GM12878 (cell line): ENCODE measurements at regions not wholly inside any gene's neighbourhood (a gene's known extent, or its start where the extent isn't known, plus 50 kb on each side); places are given as distances from the start of the nearest gene placed in this dataset.

Experiments used
- ATAC-seq: fragments of 200-7000 bp; cut with Tn5 transposase; 3 replicates; pipeline ENCODE4 v1.9.1; 2020; ENCODE audit warnings: mild to moderate bottlenecking, moderate library complexity
- BruUV-seq: library from RNA; stranded (reverse); fragments of 400-500 nt; replicated peaks from 2 replicates; lab custom pipeline; 2021; lab: Mats Ljungman, UMichigan
- CTCF ChIA-PET: fragments of 300-600 bp; sonication (Branson Sonifier 250); formaldehyde crosslinking; extraction: SDS; loops from one replicate; lab custom pipeline; 2021; ENCODE audit warnings: inconsistent platforms; lab: Yijun Ruan, JAX
- POLR2A ChIA-PET: fragments of 350-600 bp; formaldehyde crosslinking; extraction: SDS; loops from one replicate; lab custom pipeline; 2021; ENCODE audit warnings: inconsistent platforms; lab: Charles Lee
- RAD21 ChIA-PET: fragments of 300-600 bp; sonication (Branson Sonifier 250); formaldehyde crosslinking; loops from one replicate; lab custom pipeline; 2023; ENCODE audit warnings: antibody characterized with exemption; ENCODE audit not compliant: unreplicated experiment; lab: Charles Lee
- SMC1A ChIA-PET: fragments of 300-600 bp; sonication (Branson Sonifier 250); formaldehyde crosslinking; loops from one replicate; lab custom pipeline; 2023; ENCODE audit not compliant: unreplicated experiment, uncharacterized antibody; lab: Charles Lee
- DNase-seq: peaks from one replicate; pipeline ENCODE4 v3.0.0-alpha.2; 2011; ENCODE audit warnings: low read depth, low spot score
- FAIRE-seq: peaks from 3 replicates; lab custom pipeline; 2011; peaks lifted over from hg19 to GRCh38; lab: Jason Lieb, UNC
- H2AFZ ChIP-seq: 2 replicates; pipeline ENCODE4 v1.6.0; 2011; ENCODE audit warnings: low read depth, low read length, control low read depth; ENCODE audit not compliant: control insufficient read depth
- H3K27ac ChIP-seq: 2 replicates; pipeline ENCODE4 v1.5.1; 2011; ENCODE audit warnings: control low read depth; ENCODE audit not compliant: control insufficient read depth, insufficient read depth
- H3K27me3 ChIP-seq, 2 experiments: replicated peaks in 1 of 2; 2 replicates each; pipeline versions ENCODE4 v1.6.0 to v1.6.1; 2011; ENCODE audit warnings: low read length in 1 of 2; ENCODE audit not compliant: control insufficient read depth in 2 of 2, insufficient read depth in 2 of 2
- H3K36me3 ChIP-seq, 2 experiments: 2 replicates each; pipeline ENCODE4 v1.5.1; 2011; ENCODE audit warnings: low read length in 1 of 2; ENCODE audit not compliant: control insufficient read depth in 2 of 2, insufficient read depth in 2 of 2
- H3K4me1 ChIP-seq: 2 replicates; pipeline ENCODE4 v1.6.1; 2011; ENCODE audit warnings: mild to moderate bottlenecking, low read length, moderate library complexity, mixed read lengths; ENCODE audit not compliant: control insufficient read depth, insufficient read depth
- H3K4me2 ChIP-seq: 2 replicates; pipeline ENCODE4 v1.6.0; 2011; ENCODE audit warnings: control low read depth; ENCODE audit not compliant: control insufficient read depth, insufficient read depth
- H3K4me3 ChIP-seq: fragments of 200-600 bp; sonication (generic); 2 replicates; pipeline ENCODE4 v1.5.1; 2016
- H3K79me2 ChIP-seq: 2 replicates; pipeline ENCODE4 v1.6.0; 2011; ENCODE audit warnings: low read length; ENCODE audit not compliant: control insufficient read depth, insufficient read depth
- H3K9ac ChIP-seq: 2 replicates; pipeline ENCODE4 v1.8.0; 2011; ENCODE audit warnings: low read length, control low read depth, mixed read lengths; ENCODE audit not compliant: control insufficient read depth, insufficient read depth
- H3K9me3 ChIP-seq: replicated peaks from 3 replicates; pipeline ENCODE4 v1.5.1; 2011; ENCODE audit warnings: mild to moderate bottlenecking, low read length; ENCODE audit not compliant: control insufficient read depth, insufficient read depth
- H4K20me1 ChIP-seq: 2 replicates; pipeline ENCODE4 v1.6.0; 2011; ENCODE audit not compliant: control insufficient read depth, insufficient read depth
- CBX3 ChIP-seq: fragments of 200-600 bp; sonication (generic); IDR thresholded peaks from 2 replicates; pipeline ENCODE4 v1.6.1; 2016; ENCODE audit warnings: low read depth, borderline replicate concordance
- NR2C2 ChIP-seq: IDR thresholded peaks from 2 replicates; pipeline ENCODE4 v1.6.1; 2011; ENCODE audit warnings: borderline replicate concordance, low read depth; ENCODE audit not compliant: control insufficient read depth, insufficient read length
- ZNF384 ChIP-seq: IDR thresholded peaks from 2 replicates; pipeline ENCODE4 v1.6.1; 2012; ENCODE audit warnings: low read depth, mild to moderate bottlenecking, low read length, improper control_type of control experiment, borderline replicate concordance
- WGBS: methylation state at CpG from one replicate; pipeline ENCODE4 v1.1.6; 2016; ENCODE audit warnings: low lambda C conversion rate; ENCODE audit not compliant: insufficient replicate concordance, insufficient coverage; ENCODE audit errors: missing lambda C conversion rate; 5-methylcytosine and 5-hydroxymethylcytosine counted together
- in situ Hi-C: fragments of 300-500 bp; cut with MboI; formaldehyde crosslinking; loops from 9 replicates; pipeline ENCODE4 v1.14.3; 2018; ENCODE audit warnings: mixed read lengths
- intact Hi-C: fragments of 100-400 bp; cut with micrococcal nuclease; formaldehyde crosslinking; loops from one replicate; pipeline ENCODE4 v1.14.2; 2022; ENCODE audit not compliant: unreplicated experiment
- TF ChIP-seq, protein P1 (sequence below): IDR thresholded peaks from 2 replicates; pipeline ENCODE4 v1.6.1; 2012; ENCODE audit warnings: mild to moderate bottlenecking, low read depth, low read length

DNA sequence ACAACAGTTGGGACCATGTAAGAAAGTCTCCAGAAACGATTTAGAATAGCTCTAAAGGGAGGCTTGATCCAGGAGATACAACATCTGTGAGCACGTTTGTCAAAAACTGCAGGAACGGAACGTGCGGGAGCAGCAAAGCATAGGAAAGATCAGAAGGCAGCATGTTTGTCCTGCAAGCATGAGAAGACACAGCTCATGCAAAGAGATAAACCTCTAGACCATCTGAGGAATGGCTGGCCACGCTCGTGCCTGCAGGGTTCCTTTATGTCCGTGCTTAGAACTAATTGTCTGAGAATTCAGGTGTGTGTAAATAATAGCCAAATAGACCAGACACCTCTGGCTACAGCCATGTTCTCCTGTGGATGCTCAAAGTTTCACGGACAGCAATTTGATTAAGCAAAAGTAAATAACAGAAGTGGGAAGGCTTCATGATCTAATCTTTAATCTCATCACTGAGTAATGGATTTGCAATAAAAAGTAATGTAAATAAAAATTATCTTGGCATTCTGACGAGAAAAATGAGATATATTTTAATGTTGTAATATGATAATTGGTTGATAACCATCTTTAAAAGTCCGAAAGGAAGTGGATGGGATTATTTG lies 534.8 kb upstream of the CDH7 start (continued):
- TF ChIP-seq, protein P1, sequence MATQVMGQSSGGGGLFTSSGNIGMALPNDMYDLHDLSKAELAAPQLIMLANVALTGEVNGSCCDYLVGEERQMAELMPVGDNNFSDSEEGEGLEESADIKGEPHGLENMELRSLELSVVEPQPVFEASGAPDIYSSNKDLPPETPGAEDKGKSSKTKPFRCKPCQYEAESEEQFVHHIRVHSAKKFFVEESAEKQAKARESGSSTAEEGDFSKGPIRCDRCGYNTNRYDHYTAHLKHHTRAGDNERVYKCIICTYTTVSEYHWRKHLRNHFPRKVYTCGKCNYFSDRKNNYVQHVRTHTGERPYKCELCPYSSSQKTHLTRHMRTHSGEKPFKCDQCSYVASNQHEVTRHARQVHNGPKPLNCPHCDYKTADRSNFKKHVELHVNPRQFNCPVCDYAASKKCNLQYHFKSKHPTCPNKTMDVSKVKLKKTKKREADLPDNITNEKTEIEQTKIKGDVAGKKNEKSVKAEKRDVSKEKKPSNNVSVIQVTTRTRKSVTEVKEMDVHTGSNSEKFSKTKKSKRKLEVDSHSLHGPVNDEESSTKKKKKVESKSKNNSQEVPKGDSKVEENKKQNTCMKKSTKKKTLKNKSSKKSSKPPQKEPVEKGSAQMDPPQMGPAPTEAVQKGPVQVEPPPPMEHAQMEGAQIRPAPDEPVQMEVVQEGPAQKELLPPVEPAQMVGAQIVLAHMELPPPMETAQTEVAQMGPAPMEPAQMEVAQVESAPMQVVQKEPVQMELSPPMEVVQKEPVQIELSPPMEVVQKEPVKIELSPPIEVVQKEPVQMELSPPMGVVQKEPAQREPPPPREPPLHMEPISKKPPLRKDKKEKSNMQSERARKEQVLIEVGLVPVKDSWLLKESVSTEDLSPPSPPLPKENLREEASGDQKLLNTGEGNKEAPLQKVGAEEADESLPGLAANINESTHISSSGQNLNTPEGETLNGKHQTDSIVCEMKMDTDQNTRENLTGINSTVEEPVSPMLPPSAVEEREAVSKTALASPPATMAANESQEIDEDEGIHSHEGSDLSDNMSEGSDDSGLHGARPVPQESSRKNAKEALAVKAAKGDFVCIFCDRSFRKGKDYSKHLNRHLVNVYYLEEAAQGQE = no peak

DNA sequence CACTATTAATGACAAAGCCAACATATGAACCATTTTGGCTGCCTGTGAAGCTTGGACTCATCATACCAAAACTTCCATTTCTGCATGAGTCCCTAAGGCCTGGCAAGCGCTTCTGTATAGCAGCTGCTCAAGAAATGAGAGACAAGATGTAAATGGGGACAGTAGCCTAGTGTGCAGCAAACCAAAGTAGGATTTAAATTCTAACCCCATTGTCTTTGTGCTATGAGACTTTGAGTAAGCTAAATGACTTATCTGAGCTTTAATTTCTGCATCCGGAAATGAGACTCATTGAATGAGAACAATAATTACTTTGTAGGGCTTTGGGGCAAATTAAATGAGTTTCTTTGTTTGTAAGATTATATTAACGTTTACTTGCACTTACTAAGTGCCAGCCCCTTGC lies 536.4 kb upstream of the CDH7 start:
- RAD21 ChIA-PET = no interaction called here
- POLR2A ChIA-PET = no interaction called here
- no TSS peak for BruUV-seq
- intact Hi-C loops = no loop called here
- H3K9ac ChIP-seq = no peak overlapping the region
- ATAC-seq (no peak), FAIRE-seq (no peak), DNase-seq (no peak)
- no peak overlapping the region for H3K4me2 ChIP-seq
- H3K27me3 ChIP-seq = no peaks in the 10 kb centered on the region
- CTCF ChIA-PET = no interaction called here
- in situ Hi-C loops = no loop called here
- H3K79me2 ChIP-seq = no peaks in the 10 kb centered on the region
- H3K9me3 ChIP-seq = no peaks in the 10 kb centered on the region
- SMC1A ChIA-PET = no interaction called here
- TF ChIP-seq ZNF384 = no peak
- no peak for TF ChIP-seq CBX3
- TF ChIP-seq NR2C2 = no peak
- no peaks in the 10 kb centered on the region for H3K4me1 ChIP-seq
- no peaks in the 10 kb centered on the region for H4K20me1 ChIP-seq
- WGBS = 14% methylated on average over 3 of the region's 3 CpGs
- no peaks in the 10 kb centered on the region for H3K36me3 ChIP-seq
- no peak overlapping the region for H3K27ac ChIP-seq
- H2AFZ ChIP-seq = no peak overlapping the region
- no peak overlapping the region for H3K4me3 ChIP-seq
